Suppressor macrophage treated with lipopolysaccharide for 4 hours (primary cell): ENCODE measurements at regions not wholly inside any gene's neighbourhood (a gene's known extent, or its start where the extent isn't known, plus 50 kb on each side); places are given as distances from the start of the nearest gene placed in this dataset.

Experiments
- DNase-seq: peaks from one replicate; pipeline ENCODE4 v3.0.0-alpha.2; 2020

DNA sequence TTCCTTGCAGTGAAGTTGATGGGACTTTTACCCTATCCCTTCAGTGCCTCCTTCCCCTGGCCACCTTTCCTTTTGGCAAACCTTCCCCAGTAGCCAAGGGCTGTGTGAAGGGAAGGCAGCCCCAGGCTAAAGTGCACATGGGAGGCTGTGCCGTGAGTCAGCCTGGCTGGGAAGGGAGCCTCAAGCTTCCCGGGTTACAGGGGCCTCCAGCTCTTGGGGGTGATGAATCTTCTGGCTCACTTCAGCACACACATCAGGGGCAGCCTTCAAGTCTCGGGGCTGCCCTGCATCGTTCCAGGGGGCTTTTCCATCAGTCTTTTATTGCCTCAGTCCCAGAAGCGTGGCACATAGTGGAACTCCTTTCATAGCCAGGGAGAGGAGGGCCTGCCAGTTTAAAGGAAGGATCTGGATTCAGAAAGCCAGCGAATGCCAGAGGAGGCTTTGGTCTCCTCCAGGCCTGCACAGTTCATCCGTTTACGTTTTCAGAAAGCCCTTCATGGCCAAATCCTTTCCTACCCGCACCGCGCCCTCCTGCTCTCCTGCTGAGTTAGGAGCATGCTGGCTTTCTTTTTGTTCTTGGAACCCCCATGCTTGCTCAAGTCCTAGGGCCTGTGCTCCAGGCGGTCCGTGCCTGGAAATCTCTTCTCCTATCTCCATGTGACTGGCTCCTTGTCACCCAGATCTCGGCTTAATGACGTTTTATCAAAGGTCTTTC, 134.8 kb upstream of the KLF4 start:
- DNase-seq = no peak

DNA sequence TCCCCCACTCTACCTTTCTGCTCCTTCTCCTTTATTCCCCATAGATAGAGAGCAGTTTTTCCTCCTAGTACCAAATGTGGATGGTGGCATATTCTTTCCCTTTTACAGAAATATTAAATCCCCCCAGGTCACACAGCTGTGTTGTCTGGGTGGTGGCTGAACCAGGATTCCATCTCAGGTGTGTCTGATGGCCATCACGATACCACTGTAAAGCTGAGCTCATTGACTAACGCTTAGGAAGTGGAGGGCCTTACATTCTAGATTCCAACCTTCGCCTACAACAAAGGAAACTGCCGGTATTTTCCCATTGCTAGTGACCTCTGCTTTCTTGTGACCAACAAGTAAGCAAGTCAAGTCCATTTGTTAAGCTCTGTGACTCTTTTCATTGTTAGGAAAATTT, 131.9 kb upstream of the KLF4 start:
- no peak for DNase-seq

DNA sequence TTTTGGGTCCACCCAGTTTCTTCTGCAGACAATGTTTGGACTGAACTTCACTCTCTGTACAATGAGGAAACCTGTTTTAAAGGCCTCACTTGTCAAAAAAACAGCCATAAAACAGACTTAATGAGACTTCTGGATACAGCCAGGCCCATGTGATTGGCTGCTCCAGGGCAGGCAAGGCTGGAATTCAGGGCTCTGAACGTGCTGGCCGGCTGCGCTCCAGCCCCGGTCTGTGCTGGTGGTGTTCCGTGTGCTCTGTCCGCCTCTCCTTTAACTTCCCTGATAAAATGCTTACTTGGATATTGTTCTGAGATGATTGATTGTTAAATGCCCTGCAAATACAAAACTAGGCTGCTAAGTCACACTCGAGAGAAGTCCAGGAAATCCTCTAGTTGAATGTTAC, 131.2 kb upstream of the KLF4 start:
- no peak for DNase-seq

DNA sequence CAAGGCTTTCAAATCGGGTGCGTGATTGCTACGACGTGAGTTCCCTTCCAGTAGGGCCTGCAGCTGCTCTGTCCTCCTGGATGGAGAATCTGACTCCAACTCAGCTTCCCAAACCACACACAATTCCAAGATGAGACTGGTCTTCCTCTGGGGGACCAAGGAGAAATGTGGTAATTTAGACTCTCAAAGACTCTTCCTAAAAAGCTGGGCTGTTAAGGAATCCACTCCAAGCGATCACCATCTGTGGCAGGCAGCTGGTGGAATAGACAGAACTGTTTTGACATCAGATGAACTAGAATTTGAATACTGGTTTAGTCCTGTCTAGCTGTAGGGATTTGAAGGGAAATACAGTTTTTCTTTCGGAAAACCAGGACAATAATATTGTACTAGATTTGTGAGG, 130.7 kb upstream of the KLF4 start:
- no peak for DNase-seq

GRCh38 chr9:107615321-107615720, 125.8 kb upstream of the KLF4 start:
- peak; percentile 84 for DNase-seq

DNA sequence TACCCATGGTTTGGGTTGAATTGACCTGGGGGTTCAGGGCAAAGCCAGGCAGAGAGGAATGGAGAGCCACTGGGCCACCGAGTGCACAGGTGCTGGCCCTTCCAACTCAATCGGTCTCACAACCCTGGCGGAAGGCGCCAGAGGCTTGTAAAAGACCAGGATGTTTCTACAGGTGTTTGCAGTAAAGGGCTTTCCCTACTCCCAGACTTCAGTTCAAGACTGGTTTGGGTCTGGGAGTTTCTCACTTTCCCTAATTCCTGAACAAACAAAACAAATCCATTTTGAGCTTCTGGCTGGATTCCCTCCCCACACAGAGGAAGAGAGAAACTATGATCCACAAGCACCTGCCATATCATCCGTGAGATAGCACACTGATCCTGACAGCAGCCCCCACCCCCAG, 125.2 kb upstream of the KLF4 start:
- DNase-seq = no peak

DNA sequence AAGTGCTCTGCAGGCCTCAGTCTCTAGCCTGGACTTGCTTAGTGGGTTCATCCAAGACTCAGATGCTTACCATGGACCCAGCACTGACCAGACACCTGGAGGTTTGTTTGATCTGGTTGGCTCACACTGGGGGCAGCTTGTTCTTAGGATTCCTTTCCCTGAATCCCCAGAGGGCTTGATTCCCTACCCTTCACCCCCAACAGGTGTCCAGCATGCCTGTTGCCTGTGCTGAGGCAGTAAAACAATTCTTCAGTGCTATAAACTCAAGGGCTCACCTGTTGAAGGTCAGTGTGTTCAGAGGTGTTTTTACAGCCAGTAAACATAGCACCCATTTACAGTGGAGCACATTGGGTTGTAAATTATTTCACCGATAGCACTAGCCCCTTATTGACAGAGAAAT, 123.8 kb upstream of the KLF4 start:
- no peak for DNase-seq

DNA sequence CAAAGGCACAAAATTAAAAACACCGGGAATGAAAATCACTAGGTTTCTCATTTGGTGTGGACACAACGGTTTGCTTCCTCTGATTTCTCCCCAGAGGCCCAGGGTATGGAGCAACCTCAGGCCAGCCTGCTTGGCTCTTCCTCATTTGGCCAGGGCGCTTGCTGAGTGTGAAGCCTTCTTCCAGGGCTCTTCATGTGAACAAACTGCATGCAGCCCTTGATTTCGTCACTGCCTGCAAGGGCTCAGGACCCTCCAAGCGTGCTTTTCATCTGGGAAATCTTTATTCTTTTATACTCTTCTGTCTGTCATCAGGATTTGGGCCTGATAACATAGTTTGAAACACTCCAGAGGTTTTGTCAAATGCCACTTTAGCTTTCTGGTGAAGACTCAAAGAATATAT, 122.6 kb upstream of the KLF4 start:
- DNase-seq = peak; percentile 88

DNA sequence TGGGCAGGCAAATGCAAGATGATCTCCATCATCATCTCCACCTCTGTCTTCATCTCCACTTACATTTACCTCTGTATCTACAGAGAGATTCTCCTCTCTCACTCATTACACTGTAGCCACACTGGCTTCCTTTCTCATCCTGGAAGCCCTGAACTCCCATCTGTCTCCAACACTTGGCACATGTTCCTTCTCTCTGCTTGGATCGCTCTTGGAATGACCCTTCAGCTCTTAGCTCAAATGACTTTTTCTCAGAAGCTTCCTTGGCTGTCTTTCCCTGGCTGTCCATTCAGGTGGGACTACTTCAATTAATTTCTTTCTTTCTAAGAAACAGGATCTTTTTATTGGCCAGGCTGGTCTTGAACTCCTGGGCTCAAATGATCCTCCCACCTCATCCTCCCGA, 120.0 kb upstream of the KLF4 start:
- no peak for DNase-seq

DNA sequence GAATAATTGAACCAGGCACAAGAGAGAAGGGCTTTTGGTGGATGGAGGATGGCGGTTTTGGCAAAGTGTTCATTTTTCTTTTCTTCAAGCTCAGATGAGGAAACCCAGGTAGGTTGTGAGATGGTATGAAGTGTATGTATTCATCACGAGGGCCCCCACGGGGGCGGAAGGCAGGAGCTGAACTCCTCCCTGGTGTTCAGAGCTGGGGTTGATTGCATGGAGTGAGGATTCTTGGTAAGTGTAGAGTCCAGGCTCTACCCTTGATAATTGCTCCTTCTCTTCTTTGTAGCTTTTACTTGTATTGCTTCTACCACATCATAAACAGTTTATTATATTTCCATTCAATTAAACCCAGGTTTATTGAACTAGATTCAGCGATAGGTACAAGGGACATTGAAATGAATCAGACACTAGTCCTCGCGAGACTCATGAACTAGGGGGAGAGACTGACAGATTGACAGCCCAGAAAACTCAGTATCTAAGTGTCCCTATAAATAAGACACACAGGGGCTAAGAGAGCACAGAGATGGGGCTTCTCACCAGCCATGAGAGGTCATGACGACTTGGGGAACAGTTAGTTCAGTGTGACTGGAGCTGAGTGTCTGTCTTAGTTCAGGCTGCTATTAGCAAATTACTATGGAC, 116.7 kb upstream of the KLF4 start:
- no peak for DNase-seq

- DNase-seq = no peak
Measured at GRCh38 chr9:107605041-107605440, 115.5 kb upstream of the KLF4 start.

- DNase-seq = no peak
Measured at GRCh38 chr9:107603281-107603680, 113.7 kb upstream of the KLF4 start.

GRCh38 chr9:107600060-107600573, 110.5 kb upstream of the KLF4 start:
- no peak for DNase-seq

DNA sequence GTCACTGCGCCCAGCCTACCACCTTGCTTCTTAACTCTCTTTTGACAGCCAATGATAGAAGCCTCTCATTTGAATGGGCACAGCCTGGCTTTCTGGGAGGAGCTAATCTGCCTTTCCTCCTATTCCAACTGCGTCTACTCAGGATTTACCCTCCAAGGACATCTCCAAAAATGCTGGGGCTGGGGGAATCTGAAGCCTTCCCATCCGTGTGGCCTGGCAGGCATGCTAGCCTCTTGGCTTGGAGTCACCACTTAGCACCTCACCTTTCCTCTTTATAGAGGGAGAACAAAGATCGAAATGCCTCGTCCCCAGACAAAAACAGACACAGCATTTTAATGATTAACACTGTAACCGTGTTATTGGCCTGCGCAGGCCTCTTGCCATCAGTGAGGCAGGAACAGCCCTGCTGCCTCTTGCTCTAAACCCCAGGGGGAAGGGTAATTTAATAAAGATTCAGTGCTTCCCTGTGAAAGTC, 108.2 kb upstream of the KLF4 start:
- DNase-seq = no peak

DNA sequence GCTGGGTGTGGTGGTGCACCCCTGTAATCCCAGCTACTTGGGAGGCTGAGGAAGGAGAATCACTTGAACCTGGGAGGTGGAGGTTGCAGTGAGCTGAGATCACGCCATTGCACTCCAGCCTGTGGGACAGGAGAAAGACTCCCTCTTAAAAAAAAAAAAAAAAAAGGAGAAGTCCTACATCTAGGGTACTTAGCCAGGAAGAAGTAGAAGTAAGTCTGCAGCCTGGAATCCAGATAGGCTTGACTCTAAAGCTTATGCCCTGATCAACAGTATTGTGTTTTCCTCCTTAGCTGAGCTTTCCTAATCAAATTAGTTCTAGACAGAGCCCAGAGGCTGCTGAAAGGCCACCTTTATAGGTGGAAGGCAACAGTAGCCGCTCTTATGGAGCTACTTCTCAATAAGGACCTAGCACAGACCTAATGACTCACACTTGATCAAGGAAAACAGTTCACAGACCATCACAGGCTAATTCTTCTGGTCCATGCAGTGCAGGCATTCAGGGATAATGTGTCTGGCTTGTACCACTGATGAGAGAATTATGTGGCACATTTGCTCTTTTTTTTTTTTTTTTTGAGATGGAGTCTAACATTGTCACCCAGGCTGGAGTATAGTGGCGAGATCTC, 105.5 kb upstream of the KLF4 start:
- DNase-seq = no peak

DNA sequence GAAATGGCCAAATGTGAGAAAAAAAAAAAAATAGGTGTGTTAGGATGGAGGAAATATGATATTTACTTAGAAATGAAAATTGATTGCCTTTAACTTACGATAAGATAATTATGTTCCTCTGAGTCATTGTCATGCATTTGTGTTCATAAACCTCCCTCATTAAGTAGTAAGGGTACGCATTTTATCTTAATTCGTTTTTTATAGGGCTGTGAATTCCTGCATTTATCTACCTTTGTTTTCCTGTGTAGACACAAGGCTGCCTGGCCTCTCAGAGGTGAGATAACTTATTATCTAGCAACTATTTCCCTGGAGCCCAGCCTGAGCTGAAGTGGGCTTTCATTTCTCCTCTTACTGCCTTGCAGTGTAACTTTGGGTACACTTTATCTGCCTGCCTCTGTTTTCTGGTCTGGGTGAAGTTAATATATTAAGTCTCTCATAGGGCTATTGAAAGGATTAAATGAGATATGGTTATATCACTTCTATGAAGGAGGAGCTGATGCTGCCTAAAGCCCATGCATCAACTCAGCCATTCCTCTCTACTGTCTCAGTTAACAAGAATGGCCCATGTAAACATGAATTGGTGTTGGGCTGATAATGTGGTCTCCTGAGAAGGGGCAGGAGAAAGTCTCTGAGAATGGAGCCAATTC, 103.8 kb upstream of the KLF4 start:
- no peak for DNase-seq

- no peak for DNase-seq
Measured at GRCh38 chr9:107592424-107592823, 102.9 kb upstream of the KLF4 start.

GRCh38 chr9:107591781-107592180, 102.2 kb upstream of the KLF4 start:
- DNase-seq = no peak

- no peak for DNase-seq
Measured at GRCh38 chr9:107588393-107588792, 98.8 kb upstream of the KLF4 start.

DNA sequence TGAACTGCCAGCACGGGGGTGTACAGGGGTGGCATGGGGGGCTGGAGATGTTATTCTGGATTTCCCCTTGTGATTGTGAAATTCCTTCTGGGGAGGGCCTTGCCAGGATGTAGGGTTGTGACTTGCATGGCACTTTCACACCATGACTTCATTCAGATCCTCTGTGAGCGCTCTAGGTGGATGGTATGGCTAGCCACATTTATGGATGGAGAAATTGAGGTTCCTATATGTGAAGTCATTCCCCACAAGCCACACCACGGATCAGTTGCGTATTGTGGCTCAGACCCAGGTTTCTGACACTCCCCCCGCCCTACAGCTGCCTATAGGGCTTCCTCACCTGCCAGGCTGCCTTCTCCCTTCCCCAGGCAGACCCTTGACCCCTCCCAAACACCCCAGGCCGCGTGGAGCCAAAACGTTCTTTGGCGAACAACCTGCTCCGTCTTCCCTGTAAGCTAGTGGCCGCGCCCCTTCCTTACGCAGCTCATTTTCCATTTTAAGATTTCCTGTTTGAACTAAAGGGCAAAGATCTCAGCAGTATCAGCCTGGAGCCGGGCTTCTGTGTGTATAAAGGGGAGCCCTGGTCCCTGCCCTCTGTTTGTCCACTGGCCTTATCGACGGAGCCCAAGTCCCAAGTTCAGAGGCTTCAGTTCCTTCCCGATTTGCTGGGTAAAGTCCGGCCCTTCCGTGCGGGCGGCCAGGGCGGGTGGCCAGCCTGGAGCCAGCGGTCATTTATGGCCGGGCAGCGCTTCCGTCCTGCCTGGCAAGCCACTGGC, 97.8 kb upstream of the KLF4 start:
- DNase-seq = peak; percentile 41

- no peak for DNase-seq
Measured at GRCh38 chr9:107586493-107586892, 96.9 kb upstream of the KLF4 start.

DNA sequence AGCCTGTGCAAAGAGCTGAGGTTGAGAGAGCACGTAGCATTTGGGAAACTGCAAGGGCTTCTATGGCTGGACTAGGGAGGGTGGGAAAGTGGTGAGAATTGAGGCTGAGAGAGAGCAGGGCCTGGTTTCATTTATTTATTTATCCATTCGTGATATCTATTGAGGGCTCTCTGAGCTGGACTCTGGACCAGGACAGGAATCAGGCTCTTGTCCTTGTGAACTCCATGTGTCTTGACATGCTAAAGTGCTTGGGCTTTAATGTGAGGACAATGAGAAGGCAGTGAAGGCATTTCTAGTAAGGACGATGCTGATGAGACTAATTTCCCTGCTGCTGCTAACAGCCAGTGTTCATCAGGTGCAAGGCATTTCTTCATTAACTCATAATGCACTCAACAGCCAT, 95.9 kb upstream of the KLF4 start:
- DNase-seq = no peak

DNA sequence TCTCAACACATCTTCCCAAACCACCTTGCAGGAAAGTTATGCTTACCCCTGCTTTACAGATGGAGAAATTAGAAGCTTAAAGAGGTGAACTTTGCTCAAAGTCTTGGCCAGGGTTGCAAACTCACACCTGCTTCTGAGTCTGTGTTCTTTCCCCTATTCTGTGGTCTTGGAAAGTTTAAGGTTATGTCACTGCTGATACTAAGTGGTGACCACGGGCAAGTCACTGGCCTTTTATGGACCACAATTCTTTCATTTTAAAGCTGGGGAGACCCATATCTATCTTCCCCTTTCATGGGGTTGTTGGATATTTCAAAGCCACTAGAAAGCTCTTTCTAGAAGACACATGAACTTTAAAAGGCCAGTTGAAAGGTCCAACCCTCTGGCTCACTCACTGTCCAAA, 95.4 kb upstream of the KLF4 start:
- DNase-seq = no peak
